NCI-H2196 (cell line): ENCODE measurements at regions not wholly inside any gene's neighbourhood (a gene's known extent, or its start where the extent isn't known, plus 50 kb on each side); places are given as distances from the start of the nearest gene placed in this dataset.

Source experiments
- DNase-seq: peaks from one replicate; lab custom pipeline; 2025; ENCODE audit not compliant: unreplicated experiment; lab: John Stamatoyannopoulos, UW

- no peak for DNase-seq
Observed at GRCh38 chr3:56985878-56986277, 74.6 kb upstream of the SPATA12 start.

- no peak for DNase-seq
Observed at GRCh38 chr3:56985460-56985859, 75.0 kb upstream of the SPATA12 start.

GRCh38 chr3:56983427-56983826 lies 77.0 kb upstream of the SPATA12 start:
- no peak for DNase-seq

GRCh38 chr3:56981445-56982230 lies 78.8 kb upstream of the SPATA12 start:
- no peak for DNase-seq

GRCh38 chr3:56980798-56981390 lies 79.6 kb upstream of the SPATA12 start:
- DNase-seq = no peak

GRCh38 chr3:56980243-56980642 lies 80.2 kb upstream of the SPATA12 start:
- DNase-seq = no peak

- DNase-seq = no peak
Observed at GRCh38 chr3:56979791-56980190, 80.7 kb upstream of the SPATA12 start.

GRCh38 chr3:56977561-56977889 lies 82.9 kb upstream of the SPATA12 start:
- DNase-seq = no peak

- peak; percentile 31 for DNase-seq
Observed at GRCh38 chr3:56976651-56977560, 83.6 kb upstream of the SPATA12 start.

- DNase-seq = no peak
Observed at GRCh38 chr3:56975567-56975966, 84.9 kb upstream of the SPATA12 start.

- no peak for DNase-seq
Observed at GRCh38 chr3:56974247-56974930, 86.1 kb upstream of the SPATA12 start.

GRCh38 chr3:56971816-56972215 lies 88.6 kb upstream of the SPATA12 start:
- DNase-seq = no peak

GRCh38 chr3:56971261-56971660 lies 89.2 kb upstream of the SPATA12 start:
- DNase-seq = no peak

GRCh38 chr3:56970461-56970879 lies 90.0 kb upstream of the SPATA12 start:
- no peak for DNase-seq

- DNase-seq = no peak
Observed at GRCh38 chr3:56969851-56970250, 90.6 kb upstream of the SPATA12 start.

GRCh38 chr3:56966509-56966908 lies 94.0 kb upstream of the SPATA12 start:
- DNase-seq = no peak

GRCh38 chr3:56966104-56966503 lies 94.4 kb upstream of the SPATA12 start:
- DNase-seq = no peak

- no peak for DNase-seq
Observed at GRCh38 chr3:56962922-56963321, 97.5 kb upstream of the SPATA12 start.

- no peak for DNase-seq
Observed at GRCh38 chr3:56962206-56962605, 98.3 kb upstream of the SPATA12 start.

GRCh38 chr3:56960234-56960917 lies 100.1 kb upstream of the SPATA12 start:
- no peak for DNase-seq

- no peak for DNase-seq
Observed at GRCh38 chr3:56958879-56959278, 101.6 kb upstream of the SPATA12 start.
